NCI-H2196 treated with DMSO at 0.1 percent for 48 hours (cell line): ENCODE measurements at regions not wholly inside any gene's neighbourhood (a gene's known extent, or its start where the extent isn't known, plus 50 kb on each side); places are given as distances from the start of the nearest gene placed in this dataset.
"Not testable (repeated sequence)": the region's sequence is repeated elsewhere in the genome, so short reads cannot be mapped to it uniquely, and the experiment has no call there.

Experiments
- DNase-seq: peaks from one replicate; lab custom pipeline; 2025; ENCODE audit not compliant: unreplicated experiment; lab: John Stamatoyannopoulos, UW

- DNase-seq, result no peak
Measured at GRCh38 chr22:23383491-23384361, 196.4 kb downstream of the IGLL1 start.

GRCh38 chr22:23382428-23383218, 197.5 kb downstream of the IGLL1 start:
- no peak for DNase-seq

GRCh38 chr22:23381661-23382427, 198.2 kb downstream of the IGLL1 start:
- no peak for DNase-seq

GRCh38 chr22:23380911-23381310, 199.2 kb downstream of the IGLL1 start:
- DNase-seq, result no peak

DNA sequence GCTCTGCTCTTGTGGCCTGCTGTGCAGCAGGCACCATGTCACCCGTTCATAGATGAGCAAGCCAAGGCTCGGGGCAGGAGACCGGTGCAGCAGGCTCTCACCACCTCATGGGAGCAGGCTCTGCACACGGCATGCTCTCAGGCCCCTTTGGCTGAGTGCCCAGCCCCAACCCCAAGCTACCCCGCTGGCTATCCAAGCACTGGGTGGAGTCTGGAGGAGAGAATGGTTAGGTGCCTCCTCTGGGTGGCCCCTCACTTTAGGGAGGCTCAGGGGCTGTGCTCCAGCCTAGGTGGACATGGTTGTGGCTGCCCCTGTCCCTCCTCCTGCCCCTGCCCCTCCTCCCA, 199.9 kb downstream of the IGLL1 start:
- DNase-seq, result no peak

DNA sequence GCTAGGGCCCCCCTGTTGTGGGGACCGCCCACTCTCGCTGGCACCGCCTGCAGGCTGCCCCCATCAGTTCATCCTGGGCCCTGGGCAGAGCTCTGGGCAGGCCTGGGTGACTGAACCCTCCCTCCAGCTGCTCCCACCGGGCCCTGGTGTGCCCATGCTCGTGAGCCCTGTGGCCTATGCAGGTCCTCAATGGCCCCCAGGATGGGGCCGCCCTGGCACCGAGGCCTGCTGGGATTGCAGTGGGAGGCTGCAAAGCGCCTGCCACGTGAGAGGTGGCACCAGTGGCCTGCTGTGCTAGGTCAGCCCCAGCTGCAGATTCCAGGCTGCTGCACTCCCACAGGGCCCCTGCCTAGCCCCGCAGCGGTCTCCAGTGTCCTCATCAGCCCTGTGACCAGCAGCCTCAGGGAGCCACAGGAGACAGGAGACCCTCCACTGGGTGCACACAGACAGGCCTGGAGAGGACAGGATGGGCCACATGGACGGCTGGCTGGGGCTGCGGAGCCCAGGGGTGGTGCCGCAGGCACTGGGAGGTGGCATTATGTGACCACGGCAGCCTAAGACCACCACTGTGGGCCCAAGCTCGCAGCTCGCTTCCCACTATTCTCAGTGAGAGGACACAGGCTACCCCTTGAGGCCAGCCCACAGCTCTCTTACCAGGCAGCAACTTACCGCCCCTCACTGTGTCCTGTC, 199.4 kb downstream of the BCR start:
- DNase-seq, result not testable (repeated sequence)

DNA sequence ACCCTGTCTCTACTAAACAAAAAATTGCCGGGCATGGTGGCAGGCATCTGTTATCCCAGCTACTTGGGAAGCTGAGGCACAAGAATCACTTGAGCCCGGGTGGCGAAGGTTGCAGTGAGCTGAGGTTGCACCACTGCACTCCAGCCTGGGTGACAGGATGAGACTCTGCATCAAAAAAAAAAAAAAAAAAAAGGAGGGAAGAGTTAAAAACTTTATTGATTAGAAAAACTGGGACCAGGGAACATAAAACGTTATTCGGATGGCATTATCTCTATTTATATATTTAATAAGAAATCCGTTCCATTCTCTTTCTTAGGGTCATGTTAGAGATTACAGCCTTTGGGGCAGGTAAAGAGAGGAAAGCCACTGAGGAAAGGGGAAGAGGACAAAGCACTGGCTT, 197.5 kb downstream of the BCR start:
- DNase-seq, result no peak

GRCh38 chr22:23376256-23376655, 195.9 kb downstream of the BCR start:
- no peak for DNase-seq

DNA sequence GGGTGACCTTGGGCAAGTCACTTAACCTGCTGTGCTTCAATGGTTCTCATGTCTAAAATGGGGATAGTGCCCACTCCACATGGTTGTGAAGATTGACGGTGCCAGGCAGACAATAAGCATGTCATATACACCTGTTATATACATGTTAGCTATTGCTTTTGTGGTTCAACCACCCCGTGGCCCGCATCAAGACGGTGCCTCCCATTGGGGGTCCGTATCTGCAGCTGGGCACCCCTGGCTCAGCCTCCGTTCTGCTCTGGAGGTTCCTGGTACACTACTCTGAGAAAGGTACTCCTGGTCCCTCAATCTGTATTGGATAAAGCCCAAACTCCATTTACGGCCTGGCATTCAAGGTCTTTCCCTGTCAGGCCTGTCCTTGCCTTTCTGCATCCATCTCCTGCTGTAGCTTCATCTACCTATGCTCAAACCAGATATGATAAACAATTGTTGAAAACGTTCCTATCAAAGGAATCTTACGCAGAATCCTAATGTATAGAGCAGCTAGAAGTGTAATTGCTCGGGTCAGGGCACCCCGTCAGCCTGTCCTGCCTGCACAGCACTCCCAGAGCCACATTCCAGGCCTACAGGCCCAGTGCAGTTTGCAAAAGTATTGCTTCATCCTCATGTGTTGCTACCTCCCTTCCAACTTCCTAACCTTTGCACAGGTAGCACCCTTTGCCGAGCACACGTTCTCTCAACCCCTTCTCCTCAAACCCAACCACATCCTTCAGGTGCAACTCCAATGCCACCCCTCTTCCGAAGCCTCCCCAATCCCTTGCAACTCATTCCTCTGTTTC, 194.9 kb downstream of the BCR start:
- no peak for DNase-seq

- no peak for DNase-seq
Measured at GRCh38 chr22:23373601-23374000, 193.3 kb downstream of the BCR start.

DNA sequence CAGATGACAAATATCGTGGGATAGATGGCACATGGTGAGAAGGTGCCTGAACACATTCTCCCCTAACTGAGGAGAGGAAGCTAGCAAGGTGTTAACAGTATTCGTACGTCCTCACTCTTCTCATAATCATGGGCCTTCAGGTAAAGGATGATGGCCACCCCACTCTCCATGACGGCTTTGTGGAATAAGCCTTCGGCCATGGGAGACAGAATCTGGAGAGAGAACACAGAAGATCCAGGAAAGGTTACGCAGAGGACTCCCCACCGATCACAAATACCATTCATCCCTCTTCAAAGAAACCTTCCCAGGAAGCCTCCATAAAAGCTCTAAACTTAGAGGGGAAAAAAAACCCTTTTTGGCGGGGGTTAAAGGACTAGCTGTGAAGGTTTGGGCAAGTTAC, 189.9 kb downstream of the BCR start:
- DNase-seq, result no peak

- DNase-seq, result no peak
Measured at GRCh38 chr22:23369054-23369685, 188.9 kb downstream of the BCR start.
